Heart left ventricle (tissue), 16 donors: ENCODE measurements at regions not wholly inside any gene's neighbourhood (a gene's known extent, or its start where the extent isn't known, plus 50 kb on each side); places are given as distances from the start of the nearest gene placed in this dataset.
A peak's percentile ranks its signal among the peaks of the same experiment; 100 is the strongest.

Experiments
- ATAC-seq, 4 donors: fragments of 200-7000 bp; cut with Tn5 transposase; one replicate each; pipeline ENCODE4 v1.9.1; 2020 to 2022; ENCODE audit warnings: moderate library complexity in 4 of 4, mild to moderate bottlenecking in 3 of 4, moderate number of reproducible peaks in 1 of 4
- DNase-seq, 5 donors: peaks; one replicate each; pipeline ENCODE4 v3.0.0-alpha.2; 2020
- H3K27ac ChIP-seq, 12 donors: fragments of 200-600 bp; sonication (generic) in 4 of 12; one replicate each; pipeline versions ENCODE4 v1.5.0 to v1.8.0; 2016 to 2022; ENCODE audit warnings: mild to moderate bottlenecking in 2 of 12
- H3K27me3 ChIP-seq, 9 donors: fragments of 200-600 bp; sonication (generic) in 2 of 9; one replicate each; pipeline versions ENCODE4 v1.5.1 to v1.8.0; 2016 to 2022; ENCODE audit warnings: mild to moderate bottlenecking in 3 of 9
- H3K36me3 ChIP-seq, 9 donors: fragments of 200-600 bp; sonication (generic) in 2 of 9; one replicate each; pipeline versions ENCODE4 v1.5.0 to v1.8.0; 2018 to 2022; ENCODE audit warnings: mild to moderate bottlenecking in 2 of 9
- H3K4me1 ChIP-seq, 12 donors: fragments of 200-600 bp; sonication (generic) in 4 of 12; one replicate each; pipeline versions ENCODE4 v1.5.0 to v1.8.0; 2016 to 2022; ENCODE audit warnings: mild to moderate bottlenecking in 3 of 12
- H3K4me3 ChIP-seq, 12 donors: fragments of 200-600 bp; sonication (generic) in 4 of 12; one replicate each; pipeline versions ENCODE4 v1.5.0 to v1.8.0; 2017 to 2022; ENCODE audit warnings: mild to moderate bottlenecking in 9 of 12, moderate library complexity in 4 of 12
- H3K9me3 ChIP-seq, 12 donors: fragments of 200-600 bp; sonication (generic) in 4 of 12; one replicate each; pipeline versions ENCODE4 v1.5.0 to v1.8.0; 2016 to 2022; ENCODE audit warnings: mild to moderate bottlenecking in 1 of 12
- CTCF ChIP-seq, 12 donors: fragments of 200-600 bp; sonication (generic) in 4 of 12; IDR thresholded peaks; one replicate each; pipeline versions ENCODE4 v1.5.0 to v1.8.0; 2018 to 2022; ENCODE audit warnings: antibody characterized with exemption in 12 of 12, mild to moderate bottlenecking in 5 of 12
- POLR2A ChIP-seq, 2 donors: fragments of 450-650 bp; IDR thresholded peaks; one replicate each; pipeline ENCODE4 v1.6.1; 2017; ENCODE audit warnings: antibody characterized with exemption in 2 of 2, mild to moderate bottlenecking in 2 of 2, moderate library complexity in 2 of 2
- WGBS, 4 donors: extraction: QIAGEN DNeasy Blood & Tissue Kit in 2 of 4; methylation state at CpG; one replicate each; pipeline versions ENCODE4 v1.1.5 to v1.1.7; 2013 to 2018; 5-methylcytosine and 5-hydroxymethylcytosine counted together
- intact Hi-C, 10 donors: fragments of 100-400 bp; cut with DNase I; formaldehyde crosslinking; loops; one replicate each; pipeline versions ENCODE4 v1.11.1 to v1.14.2; 2022
- donor health status: ischemic (EF 13 %, LVEDD 7.1; RV severe dilation, severe dysfunction).
- donor health status: healthy with polysubstance abuse.
- donor health status: DM: no; HTN: yes; CAD: no.
- donor health status: DM: no; HTN: no; CAD: no.
- donor health status: ischemic (EF 25% LVEDD 6.9; RV normal size, moderate dysfunction).
- donor health status: ischemic (EF 25% LVEDD 5.7; RV mildly dilated, moderate dysfunction).
- donor health status: healthy.
- donor health status: DM: yes; HTN: yes; CAD: no.
- donor health status: ischemic (EF 35%, LVEDD 5.7; RV mildly dilated, moderate dysfunction).
- donor health status: nonischemic (EF 11% LVEDD 7.7; RV severe dilation, severe dysfunction).
- donor health status: DM: yes; HTN: yes; CAD: no.
- donor health status: PGD.
- donor health status: ischemic (EF 29% LVEDD 5.4; RV normal size, mild dysfunction).
- donor health status: nonischemic (EF 23%, LVEDD 6.1; RV moderate dilation, normal function).

GRCh38 chr15:25237291-25237978 lies 201.4 kb downstream of the UBE3A start:
- no peak for ATAC-seq
- DNase-seq, result peak in 3 of 5 donors; percentile 18 to 20 (median 20)
- TF ChIP-seq POLR2A (IDR thresholded peaks at IDR 0.05) (no peak), CTCF (IDR thresholded peaks at IDR 0.05) (no peak)
- no peak overlapping the region for H3K4me3 ChIP-seq
- H3K9me3 ChIP-seq, result peaks cover 0 to 34% (median 0%) of the 10 kb centered on the region in 12 donors
- no peak overlapping the region for H3K27ac ChIP-seq
- intact Hi-C loops, result no loop called here
- WGBS, 4 donors, result 79 to 85% (median 82%) methylated on average over 7 to 14 of the region's 14 CpGs
- no peaks in the 10 kb centered on the region for H3K36me3 ChIP-seq
- no peaks in the 10 kb centered on the region for H3K27me3 ChIP-seq
- no peaks in the 10 kb centered on the region for H3K4me1 ChIP-seq

- WGBS, 4 donors, result 79 to 92% (median 91%) methylated on average over 2 to 11 of the region's 11 CpGs
- DNase-seq (peak in 3 of 5 donors; percentile 9 to 45 (median 13)), ATAC-seq (no peak)
- TF ChIP-seq CTCF (IDR thresholded peaks at IDR 0.05) (no peak), POLR2A (IDR thresholded peaks at IDR 0.05) (no peak)
- Histone ChIP-seq H3K9me3 (peaks cover 0 to 34% (median 0%) of the 10 kb centered on the region in 12 donors), H3K27me3 (no peaks in the 10 kb centered on the region), H3K27ac (no peak overlapping the region), H3K4me1 (no peaks in the 10 kb centered on the region), H3K36me3 (no peaks in the 10 kb centered on the region), H3K4me3 (no peak overlapping the region)
- intact Hi-C loops, result no loop called here
Observed at GRCh38 chr15:25238126-25238525, 200.7 kb downstream of the UBE3A start.

GRCh38 chr15:25238716-25239470 lies 199.9 kb downstream of the UBE3A start:
- no peaks in the 10 kb centered on the region for H3K36me3 ChIP-seq
- TF ChIP-seq CTCF (IDR thresholded peaks at IDR 0.05), result no peak
- no peak for TF ChIP-seq POLR2A (IDR thresholded peaks at IDR 0.05)
- H3K4me1 ChIP-seq, result no peaks in the 10 kb centered on the region
- DNase-seq (peak in 3 of 5 donors; percentile 4 to 58 (median 5)), ATAC-seq (no peak)
- intact Hi-C loops, result no loop called here
- H3K27me3 ChIP-seq, result no peaks in the 10 kb centered on the region
- no peak overlapping the region for H3K27ac ChIP-seq
- 71 to 83% (median 80%) methylated on average over 3 to 8 of the region's 8 CpGs for WGBS, 4 donors
- peaks cover 0 to 33% (median 0%) of the 10 kb centered on the region in 12 donors for H3K9me3 ChIP-seq
- no peak overlapping the region for H3K4me3 ChIP-seq
